M059J (cell line): ENCODE measurements at regions not wholly inside any gene's neighbourhood (a gene's known extent, or its start where the extent isn't known, plus 50 kb on each side); places are given as distances from the start of the nearest gene placed in this dataset.
"Not testable (repeated sequence)": the region's sequence is repeated elsewhere in the genome, so short reads cannot be mapped to it uniquely, and the experiment has no call there.

ENCODE experiments used
- DNase-seq: peaks from one replicate; pipeline ENCODE4 v3.0.0-alpha.2; 2012; ENCODE audit warnings: low read depth

- DNase-seq = peak; percentile 82
Observed at GRCh38 chr10:22824984-22825383, 102.9 kb upstream of the ARMC3 start.

DNA sequence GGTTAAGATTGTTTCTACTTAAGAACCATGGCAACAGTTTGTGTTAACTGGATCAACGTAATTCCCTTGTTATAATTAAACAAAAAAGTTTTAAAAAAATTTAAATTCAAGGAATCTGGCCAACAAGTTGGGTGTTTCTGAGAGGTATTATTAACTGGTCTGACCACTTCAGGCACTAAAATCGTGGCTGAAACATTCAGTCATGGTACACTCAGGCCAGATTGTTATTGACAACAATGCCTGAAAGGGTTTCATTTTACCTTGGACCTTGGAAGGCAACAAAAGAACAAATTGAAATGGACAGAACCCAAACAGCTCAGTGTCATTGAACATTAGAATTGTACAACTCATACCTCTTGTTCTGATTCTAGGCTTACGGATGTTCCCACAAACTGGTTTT is 103.3 kb upstream of the ARMC3 start:
- peak; percentile 36 for DNase-seq

DNA sequence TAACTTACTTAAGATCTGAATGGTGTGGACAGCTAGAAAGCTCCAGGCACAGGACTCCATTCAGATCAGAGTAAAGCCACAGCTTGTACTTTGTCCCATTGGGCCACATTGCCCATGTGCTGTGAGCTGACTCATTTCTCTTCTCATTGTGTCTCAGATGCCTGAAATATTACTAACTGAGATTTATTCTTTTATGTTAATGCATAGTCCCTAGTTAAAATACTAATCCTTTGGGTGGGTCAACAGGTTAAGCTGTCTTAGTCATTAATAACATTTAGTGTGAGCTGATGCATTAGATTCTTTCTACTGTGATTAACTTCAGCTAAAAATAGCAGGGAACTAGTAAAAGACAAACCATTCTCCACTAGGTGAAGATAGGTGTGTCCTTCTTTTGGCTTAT is 104.7 kb upstream of the ARMC3 start:
- peak; percentile 89 for DNase-seq

DNA sequence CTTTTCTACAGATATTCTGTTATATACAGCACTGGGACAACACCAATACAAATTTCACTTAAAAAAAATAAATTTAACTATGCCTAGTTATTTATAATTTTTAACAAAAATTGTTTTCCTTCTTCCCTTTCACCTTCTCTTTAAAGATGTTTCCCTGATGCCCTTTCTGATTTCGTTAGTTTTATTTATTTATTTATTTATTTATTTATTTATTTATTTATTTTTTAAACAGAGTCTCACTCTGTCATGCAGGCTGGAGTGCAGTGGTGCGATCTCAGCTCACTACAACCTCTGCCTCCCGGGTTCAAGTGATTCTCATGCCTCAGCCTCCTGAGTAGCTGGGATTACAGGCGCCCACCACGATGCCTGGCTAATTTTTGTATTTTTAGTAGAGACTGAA is 105.9 kb upstream of the ARMC3 start:
- DNase-seq = not testable (repeated sequence)

DNA sequence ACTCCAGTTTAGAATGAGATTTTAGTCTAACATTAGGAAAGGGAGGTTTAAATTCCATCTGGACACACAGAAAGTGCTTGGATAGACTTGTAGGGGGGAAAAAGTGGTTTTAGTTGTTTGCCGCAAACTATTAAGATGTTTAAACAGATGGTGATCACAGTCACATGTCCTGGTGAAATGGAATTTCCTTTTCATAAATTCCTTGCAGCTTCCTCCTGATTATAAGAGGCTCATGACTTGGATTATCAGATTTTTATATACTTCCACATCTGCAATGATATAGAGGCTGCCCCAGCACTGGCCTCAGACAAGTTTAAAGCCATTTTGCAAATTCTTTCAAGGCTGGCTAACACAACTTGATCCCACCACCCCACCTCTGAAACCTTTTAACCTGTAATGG is 106.4 kb upstream of the ARMC3 start:
- peak; percentile 49 for DNase-seq

DNA sequence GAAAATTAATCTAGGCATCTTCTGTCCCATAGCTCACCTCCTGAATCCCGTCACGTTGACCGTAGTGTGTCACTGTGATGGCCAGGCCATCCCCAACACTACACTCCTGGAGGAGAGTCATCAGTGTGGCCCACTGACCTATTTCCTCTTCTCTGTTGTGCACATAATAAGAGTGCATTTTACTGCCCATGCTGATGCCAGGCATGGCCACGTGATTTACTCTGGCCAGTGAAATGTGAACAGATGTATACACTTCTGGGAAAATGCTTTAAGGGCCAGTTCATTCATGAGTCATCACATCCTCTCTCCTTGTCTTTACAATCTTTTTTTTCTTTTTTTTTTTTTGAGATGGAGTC is 101.9 kb upstream of the PIP4K2A start:
- DNase-seq = peak; percentile 92

- DNase-seq = peak; percentile 16
Observed at GRCh38 chr10:22810643-22811465, 96.5 kb upstream of the PIP4K2A start.

DNA sequence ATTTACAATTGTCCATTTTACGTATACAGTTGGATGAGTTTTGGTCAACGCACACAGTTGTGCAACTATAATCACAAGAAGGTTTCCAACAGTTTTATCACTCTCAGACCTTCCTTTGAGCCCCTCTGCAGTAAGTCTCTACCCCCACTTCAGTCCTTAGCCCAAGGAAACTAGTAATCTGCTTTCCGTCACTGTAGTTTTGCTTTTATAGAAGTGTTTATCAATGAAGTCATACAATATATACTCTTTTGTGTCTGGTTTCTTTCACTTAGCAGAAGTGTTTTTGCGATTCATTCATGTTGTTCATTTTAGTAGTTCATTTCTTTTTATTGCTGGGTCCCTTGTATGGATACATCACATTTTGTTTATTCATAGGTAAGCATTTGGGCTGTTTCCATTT is 92.9 kb upstream of the PIP4K2A start:
- DNase-seq = no peak

GRCh38 chr10:22805304-22805703 is 90.9 kb upstream of the PIP4K2A start:
- peak; percentile 71 for DNase-seq

DNA sequence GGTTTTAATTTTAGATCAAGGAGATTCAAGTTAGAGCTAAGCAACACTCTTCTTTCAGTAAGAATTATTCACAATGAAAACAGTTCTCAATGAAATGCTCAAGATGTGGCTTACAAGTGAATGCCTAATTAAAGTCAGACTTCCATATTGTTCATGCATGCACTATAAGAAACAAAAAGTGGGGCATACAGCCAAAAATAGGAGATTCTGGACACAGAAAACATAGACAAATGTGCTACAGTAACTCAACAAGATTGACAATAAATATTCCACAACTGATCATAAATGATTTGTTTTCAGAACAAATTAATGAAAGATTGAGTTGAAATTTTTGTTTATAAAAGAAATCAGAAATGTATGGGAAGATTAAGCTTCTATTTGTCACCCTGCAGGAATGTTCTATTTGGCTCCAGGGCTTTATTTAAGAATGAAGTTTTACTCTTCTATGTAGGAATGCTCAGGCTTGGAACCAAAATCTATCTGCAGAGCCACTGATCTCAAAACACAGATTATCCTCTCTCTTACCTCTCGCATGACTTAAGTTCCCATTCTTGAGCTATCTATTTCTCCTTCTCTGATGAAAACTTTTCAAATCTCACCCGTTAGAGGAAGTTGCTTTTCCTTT is 89.0 kb upstream of the PIP4K2A start:
- DNase-seq = peak; percentile 58

GRCh38 chr10:22801785-22802184 is 87.4 kb upstream of the PIP4K2A start:
- DNase-seq = no peak

DNA sequence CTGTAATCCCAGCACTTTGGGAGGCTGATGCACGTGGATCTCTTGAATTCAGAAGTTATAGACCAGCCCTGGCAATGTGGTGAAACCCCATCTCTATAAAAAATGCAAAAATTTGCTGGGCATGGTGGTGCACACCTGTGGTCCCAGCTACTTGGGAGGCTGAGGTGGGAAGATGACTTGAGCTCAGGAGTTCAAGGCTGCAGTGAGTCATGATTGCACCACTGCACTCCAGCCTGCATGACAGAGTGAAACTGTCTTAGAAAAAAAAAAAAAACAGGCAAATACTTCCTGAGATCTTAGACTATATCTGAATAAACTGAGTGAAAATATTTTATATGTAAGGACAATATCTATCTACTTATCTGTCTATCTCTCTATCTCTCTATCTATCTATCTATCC is 83.4 kb upstream of the PIP4K2A start:
- not testable (repeated sequence) for DNase-seq

- DNase-seq = no peak
Observed at GRCh38 chr10:22795546-22795945, 81.2 kb upstream of the PIP4K2A start.

GRCh38 chr10:22792161-22792560 is 77.8 kb upstream of the PIP4K2A start:
- DNase-seq = no peak

DNA sequence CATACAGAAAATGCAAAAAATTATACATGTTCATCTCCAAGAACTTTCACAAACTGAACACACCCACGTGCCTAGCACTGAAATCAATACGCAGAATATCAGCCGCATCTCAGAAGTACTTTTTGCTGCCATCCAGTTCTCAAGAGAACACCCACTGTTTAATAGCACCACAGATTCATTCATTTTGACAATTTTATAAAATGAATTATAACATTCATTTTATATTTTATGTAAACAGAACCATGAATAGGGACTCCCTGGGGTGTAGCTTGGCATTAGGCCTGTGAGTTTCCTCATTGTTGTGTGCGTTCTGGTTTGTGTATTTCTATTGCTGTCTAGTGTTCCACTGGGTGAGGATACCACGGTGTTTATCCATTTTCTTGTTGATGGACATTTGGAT is 77.3 kb upstream of the PIP4K2A start:
- no peak for DNase-seq

- DNase-seq = no peak
Observed at GRCh38 chr10:22784668-22785067, 70.3 kb upstream of the PIP4K2A start.

- DNase-seq = no peak
Observed at GRCh38 chr10:22783807-22784206, 69.4 kb upstream of the PIP4K2A start.

- peak; percentile 22 for DNase-seq
Observed at GRCh38 chr10:22780474-22780885, 66.1 kb upstream of the PIP4K2A start.

- DNase-seq = peak; percentile 1
Observed at GRCh38 chr10:22779331-22780019, 65.1 kb upstream of the PIP4K2A start.

DNA sequence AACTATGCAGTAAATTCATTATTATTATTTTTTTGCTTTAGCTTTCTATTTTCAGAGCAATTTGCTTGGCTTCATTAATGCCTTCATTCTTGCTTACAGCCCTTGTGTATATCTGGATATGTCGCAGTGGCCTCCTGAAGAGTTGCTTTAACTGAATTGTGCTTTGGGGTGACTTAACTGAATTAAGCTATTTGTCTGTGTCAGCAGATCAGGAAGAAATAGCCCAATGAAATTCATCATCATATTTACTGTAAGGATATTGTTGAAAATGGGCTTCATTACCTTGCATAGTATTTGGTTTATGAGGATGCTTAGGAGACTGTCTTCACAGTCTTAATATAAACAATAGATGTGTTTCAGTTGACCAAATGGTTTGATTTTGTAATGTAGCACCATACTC is 59.7 kb upstream of the PIP4K2A start:
- no peak for DNase-seq

GRCh38 chr10:22771631-22772030 is 57.3 kb upstream of the PIP4K2A start:
- DNase-seq = not testable (repeated sequence)

- DNase-seq = no peak
Observed at GRCh38 chr10:22770270-22770669, 55.9 kb upstream of the PIP4K2A start.

DNA sequence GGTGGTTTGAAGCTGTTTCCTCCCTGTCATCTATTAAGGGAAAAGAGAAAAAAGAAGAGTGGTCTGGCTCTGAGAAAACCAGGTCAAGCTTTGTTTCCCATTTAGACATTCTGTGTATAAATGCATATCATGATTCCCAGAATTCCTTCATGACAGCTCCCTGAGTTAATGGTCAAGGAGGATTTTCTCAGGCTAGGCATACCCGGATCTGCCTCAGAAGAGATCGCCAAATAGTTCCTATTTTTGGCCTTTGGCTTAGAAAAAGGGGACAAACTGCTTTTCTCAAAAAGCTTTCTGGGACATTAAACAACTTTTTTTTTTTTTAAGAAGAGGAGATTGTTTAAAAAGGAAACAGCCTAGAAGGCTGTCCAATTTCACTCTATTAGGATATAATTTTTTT is 53.5 kb upstream of the PIP4K2A start:
- no peak for DNase-seq
